ENCODE measurements at regions not wholly inside any gene's neighbourhood (a gene's known extent, or its start where the extent isn't known, plus 50 kb on each side); places are given as distances from the start of the nearest gene placed in this dataset.

GRCh38 chr16:59614466-59615240, 880.5 kb upstream of the GOT2 start:
- TF ChIP-seq FOXP2 (optimal IDR thresholded peaks at IDR 0.05; ENCODE audit: borderline replicate concordance, extremely low read depth, extremely low read length, insufficient read depth) (no peak), TAF1 (IDR thresholded peaks at IDR 0.05; ENCODE audit: borderline replicate concordance, insufficient read depth, low read length) (no peak), REST (IDR thresholded peaks at IDR 0.05; ENCODE audit: insufficient read depth in 1 of 2, low read depth in 2 of 2, low read length in 2 of 2) (no peak)

- TF ChIP-seq POLR2AphosphoS5 (IDR thresholded peaks at IDR 0.05; ENCODE audit: low read depth, low read length) (no peak), TAF1 (IDR thresholded peaks at IDR 0.05; ENCODE audit: borderline replicate concordance, insufficient read depth, low read length) (no peak), FOXP2 (optimal IDR thresholded peaks at IDR 0.05; ENCODE audit: borderline replicate concordance, extremely low read depth, extremely low read length, insufficient read depth) (no peak), SIN3A (IDR thresholded peaks at IDR 0.05; ENCODE audit: borderline replicate concordance, insufficient read depth, low read length) (no peak), REST (IDR thresholded peaks at IDR 0.05; ENCODE audit: insufficient read depth in 1 of 2, low read depth in 2 of 2, low read length in 2 of 2) (no peak)
Observed at GRCh38 chr16:59612094-59612493, 878.0 kb upstream of the GOT2 start.

GRCh38 chr16:59611556-59611955, 877.4 kb upstream of the GOT2 start:
- TF ChIP-seq REST (IDR thresholded peaks at IDR 0.05; ENCODE audit: insufficient read depth in 1 of 2, low read depth in 2 of 2, low read length in 2 of 2) = no peak
- TF ChIP-seq SIN3A (IDR thresholded peaks at IDR 0.05; ENCODE audit: borderline replicate concordance, insufficient read depth, low read length) = no peak
- no peak for TF ChIP-seq POLR2AphosphoS5 (IDR thresholded peaks at IDR 0.05; ENCODE audit: low read depth, low read length)
- no peak for TF ChIP-seq TAF1 (IDR thresholded peaks at IDR 0.05; ENCODE audit: borderline replicate concordance, insufficient read depth, low read length)
- TF ChIP-seq FOXP2 (optimal IDR thresholded peaks at IDR 0.05; ENCODE audit: borderline replicate concordance, extremely low read depth, extremely low read length, insufficient read depth) = no peak

GRCh38 chr16:59605706-59606105, 871.6 kb upstream of the GOT2 start:
- TF ChIP-seq REST (IDR thresholded peaks at IDR 0.05; ENCODE audit: insufficient read depth in 1 of 2, low read depth in 2 of 2, low read length in 2 of 2) (no peak), POLR2AphosphoS5 (IDR thresholded peaks at IDR 0.05; ENCODE audit: low read depth, low read length) (no peak)

GRCh38 chr16:59604354-59604753, 870.2 kb upstream of the GOT2 start:
- no peak for TF ChIP-seq TAF1 (IDR thresholded peaks at IDR 0.05; ENCODE audit: borderline replicate concordance, insufficient read depth, low read length)
- no peak for TF ChIP-seq FOXP2 (optimal IDR thresholded peaks at IDR 0.05; ENCODE audit: borderline replicate concordance, extremely low read depth, extremely low read length, insufficient read depth)
- TF ChIP-seq SIN3A (IDR thresholded peaks at IDR 0.05; ENCODE audit: borderline replicate concordance, insufficient read depth, low read length) = no peak
- TF ChIP-seq POLR2AphosphoS5 (IDR thresholded peaks at IDR 0.05; ENCODE audit: low read depth, low read length) = no peak

Measured in PFSK-1 (cell line).